H9 (cell line): ENCODE measurements at regions not wholly inside any gene's neighbourhood (a gene's known extent, or its start where the extent isn't known, plus 50 kb on each side); places are given as distances from the start of the nearest gene placed in this dataset.

ENCODE experiments used
- DNase-seq: peaks from one replicate; pipeline ENCODE4 v3.0.0-alpha.2; 2017
- H2AFZ ChIP-seq: one replicate; pipeline ENCODE4 v1.6.1; 2013; ENCODE audit warnings: mild to moderate bottlenecking, low read length, control low read depth, moderate library complexity
- H2AK5ac ChIP-seq: 2 replicates; pipeline ENCODE4 v1.6.1; 2013; ENCODE audit warnings: low read length, control low read depth, mixed read lengths; ENCODE audit not compliant: insufficient read length
- H2BK120ac ChIP-seq: one replicate; pipeline ENCODE4 v1.6.1; 2013; ENCODE audit warnings: low read depth, mild to moderate bottlenecking, low read length, control low read depth, inconsistent platforms; ENCODE audit not compliant: poor library complexity, severe bottlenecking
- H2BK12ac ChIP-seq: 2 replicates; pipeline ENCODE4 v1.6.1; 2013; ENCODE audit warnings: low read length, control low read depth, mixed read lengths, low read depth; ENCODE audit not compliant: insufficient read length
- H2BK15ac ChIP-seq: 2 replicates; pipeline ENCODE4 v1.6.1; 2013; ENCODE audit warnings: low read depth, low read length, control low read depth
- H2BK20ac ChIP-seq: one replicate; pipeline ENCODE4 v1.6.1; 2013; ENCODE audit warnings: low read depth, mild to moderate bottlenecking, low read length, control low read depth, inconsistent platforms; ENCODE audit not compliant: poor library complexity, severe bottlenecking
- H2BK5ac ChIP-seq: 2 replicates; pipeline ENCODE4 v1.6.1; 2013; ENCODE audit warnings: low read length, control low read depth, mixed read lengths; ENCODE audit not compliant: insufficient read length
- H3K14ac ChIP-seq: 2 replicates; pipeline ENCODE4 v1.6.1; 2013; ENCODE audit warnings: low read length, control low read depth; ENCODE audit not compliant: insufficient read depth
- H3K18ac ChIP-seq: 2 replicates; pipeline ENCODE4 v1.6.1; 2013; ENCODE audit warnings: low read depth, mild to moderate bottlenecking, mixed read lengths, low read length, control low read depth; ENCODE audit not compliant: insufficient read length
- H3K23ac ChIP-seq: 2 replicates; pipeline ENCODE4 v1.6.1; 2013; ENCODE audit warnings: low read length, control low read depth, mixed read lengths, low read depth; ENCODE audit not compliant: insufficient read length
- H3K23me2 ChIP-seq: 2 replicates; pipeline ENCODE4 v1.6.1; 2013; ENCODE audit warnings: low read depth, mild to moderate bottlenecking, mixed read lengths, low read length, control low read depth; ENCODE audit not compliant: insufficient read length, poor library complexity, severe bottlenecking
- H3K27ac ChIP-seq: 2 replicates; pipeline ENCODE4 v1.5.1; 2013; ENCODE audit warnings: low read length, control low read depth, mixed read lengths, low read depth; ENCODE audit not compliant: insufficient read length
- H3K27me3 ChIP-seq: 2 replicates; pipeline ENCODE4 v1.6.1; 2013; ENCODE audit warnings: low read length, control low read depth, inconsistent platforms; ENCODE audit not compliant: insufficient read depth
- H3K4ac ChIP-seq: 2 replicates; pipeline ENCODE4 v1.6.1; 2013; ENCODE audit warnings: low read depth, mild to moderate bottlenecking, control low read depth, inconsistent platforms, low read length, moderate library complexity
- H3K4me1 ChIP-seq: 2 replicates; pipeline ENCODE4 v1.6.1; 2013; ENCODE audit warnings: low read length, control low read depth, inconsistent platforms; ENCODE audit not compliant: insufficient read depth
- H3K4me2 ChIP-seq: 2 replicates; pipeline ENCODE4 v1.6.1; 2013; ENCODE audit warnings: low read length, control low read depth, mixed read lengths; ENCODE audit not compliant: insufficient read length, insufficient read depth
- H3K56ac ChIP-seq: 2 replicates; pipeline ENCODE4 v1.6.1; 2013; ENCODE audit warnings: low read depth, mild to moderate bottlenecking, mixed read lengths, low read length, control low read depth; ENCODE audit not compliant: insufficient read length
- H3K79me1 ChIP-seq: 2 replicates; pipeline ENCODE4 v1.6.1; 2013; ENCODE audit warnings: low read depth, mild to moderate bottlenecking, moderate library complexity, low read length, control low read depth, inconsistent platforms; ENCODE audit not compliant: insufficient read depth, poor library complexity, severe bottlenecking
- H3K79me2 ChIP-seq: 2 replicates; pipeline ENCODE4 v1.6.1; 2013; ENCODE audit warnings: low read length, control low read depth, inconsistent platforms; ENCODE audit not compliant: insufficient read depth
- H3K9ac ChIP-seq: 2 replicates; pipeline ENCODE4 v1.6.1; 2013; ENCODE audit warnings: low read length, control low read depth, mixed read lengths; ENCODE audit not compliant: insufficient read length; ENCODE audit errors: extremely low read depth
- H3K9me3 ChIP-seq: one replicate; pipeline ENCODE4 v1.6.1; 2013; ENCODE audit warnings: low read depth, low read length, inconsistent platforms; ENCODE audit not compliant: control insufficient read depth
- H3T11ph ChIP-seq: one replicate; pipeline ENCODE4 v1.6.1; 2013; ENCODE audit warnings: mild to moderate bottlenecking, low read length, control low read depth, inconsistent platforms
- H4K20me1 ChIP-seq: one replicate; pipeline ENCODE4 v1.6.1; 2013; ENCODE audit not compliant: control insufficient read depth, insufficient read length, insufficient read depth
- H4K5ac ChIP-seq: 2 replicates; pipeline ENCODE4 v1.6.1; 2013; ENCODE audit warnings: low read depth, mild to moderate bottlenecking, mixed read lengths, low read length, control low read depth; ENCODE audit not compliant: insufficient read length
- H4K8ac ChIP-seq: replicated peaks from 2 replicates; pipeline ENCODE4 v1.6.1; 2013; ENCODE audit warnings: low read length, control low read depth, mixed read lengths, low read depth; ENCODE audit not compliant: insufficient read length
- H4K91ac ChIP-seq: 2 replicates; pipeline ENCODE4 v1.6.1; 2013; ENCODE audit warnings: low read depth, mild to moderate bottlenecking, moderate library complexity, mixed read lengths, low read length, control low read depth; ENCODE audit not compliant: insufficient read length
- H3K27ac Mint-ChIP-seq, 3 experiments: 2 replicates in 2 of 3; 3 replicates in 1 of 3; pipeline ENCODE4 v1.8.0; 2020 to 2021; ENCODE audit warnings: mixed read lengths in 3 of 3, mild to moderate bottlenecking in 1 of 3, moderate library complexity in 1 of 3
- H3K27me3 Mint-ChIP-seq: 2 replicates; pipeline ENCODE4 v1.8.0; 2021; ENCODE audit warnings: low read depth, mild to moderate bottlenecking, moderate library complexity, mixed read lengths
- H3K36me3 Mint-ChIP-seq, 3 experiments: 2 replicates in 2 of 3; 3 replicates in 1 of 3; pipeline ENCODE4 v1.8.0; 2020 to 2021; ENCODE audit warnings: low read depth in 3 of 3, mixed read lengths in 3 of 3; ENCODE audit not compliant: insufficient read depth in 1 of 3
- H3K4me1 Mint-ChIP-seq, 2 experiments: 2 replicates each; pipeline ENCODE4 v1.8.0; 2020; ENCODE audit warnings: mixed read lengths in 2 of 2
- H3K4me3 Mint-ChIP-seq, 2 experiments: 2 replicates in 1 of 2; 3 replicates in 1 of 2; pipeline ENCODE4 v1.8.0; 2020 to 2021; ENCODE audit warnings: mild to moderate bottlenecking in 2 of 2, mixed read lengths in 2 of 2, moderate library complexity in 1 of 2
- H3K9me3 Mint-ChIP-seq, 2 experiments: 2 replicates in 1 of 2; 3 replicates in 1 of 2; pipeline ENCODE4 v1.8.0; 2020; ENCODE audit warnings: mild to moderate bottlenecking in 2 of 2, mixed read lengths in 2 of 2, moderate library complexity in 1 of 2
- CTCF ChIP-seq: fragments of 200-600 bp; sonication (generic); conservative IDR thresholded peaks from 3 replicates; pipeline ENCODE4 v1.8.0; 2021; ENCODE audit warnings: antibody characterized with exemption, mild to moderate bottlenecking
- WGBS: extraction: QIAGEN DNeasy Blood & Tissue Kit; methylation state at CpG from one replicate; pipeline ENCODE4 v1.1.7; 2013; ENCODE audit warnings: missing lambda C conversion rate, low lambda C conversion rate, mixed read lengths; ENCODE audit not compliant: insufficient read length; ENCODE audit errors: extremely low coverage; 5-methylcytosine and 5-hydroxymethylcytosine counted together

DNA sequence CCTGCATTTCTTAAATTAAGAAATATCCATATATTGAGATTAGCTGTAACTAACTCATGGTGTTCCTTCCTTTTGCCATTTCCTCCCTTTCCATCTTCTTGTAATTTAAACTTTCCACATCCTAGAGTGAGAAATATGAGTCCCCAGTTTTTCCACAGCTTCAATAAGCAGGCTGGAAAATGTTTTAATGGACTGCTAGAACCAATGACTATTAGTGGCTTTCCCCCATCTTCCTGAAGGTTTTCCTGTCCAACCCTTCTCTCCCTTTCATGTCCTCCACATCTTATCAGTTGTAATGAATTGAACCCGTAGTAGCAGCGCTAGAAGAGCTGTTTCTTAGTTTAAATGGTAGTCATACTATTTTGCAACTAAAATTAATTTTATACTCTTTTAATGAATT, 145.7 kb downstream of the AHR start:
- H2BK15ac ChIP-seq = no peak overlapping the region
- no peak overlapping the region for H3K23ac ChIP-seq
- peaks cover 21 to 24% of the 10 kb centered on the region in 2 experiments for H3K4me1 Mint-ChIP-seq
- no peak overlapping the region for H3K14ac ChIP-seq
- no peak overlapping the region for H2BK120ac ChIP-seq
- TF ChIP-seq CTCF = no peak
- no peaks in the 10 kb centered on the region for H3K4me1 ChIP-seq
- no peak overlapping the region for H3K27ac ChIP-seq
- no peak for DNase-seq
- no peak overlapping the region for H3K18ac ChIP-seq
- H3K79me2 ChIP-seq = no peaks in the 10 kb centered on the region
- H2AK5ac ChIP-seq = no peak overlapping the region
- H3K56ac ChIP-seq = no peak overlapping the region
- H4K91ac ChIP-seq = no peak overlapping the region
- H3K79me1 ChIP-seq = no peaks in the 10 kb centered on the region
- no peak overlapping the region; a peak in 1 of 5 replicates for H3K4me3 Mint-ChIP-seq
- peaks cover 28 to 49% (median 30%) of the 10 kb centered on the region in 3 experiments for H3K36me3 Mint-ChIP-seq
- no peaks in the 10 kb centered on the region for H3K27me3 Mint-ChIP-seq
- H2AFZ ChIP-seq = no peak overlapping the region
- H4K20me1 ChIP-seq = no peaks in the 10 kb centered on the region
- H3K27me3 ChIP-seq = no peaks in the 10 kb centered on the region
- no peak overlapping the region for H4K8ac ChIP-seq
- H3K9ac ChIP-seq = no peak overlapping the region
- H2BK12ac ChIP-seq = no peak overlapping the region
- no peak overlapping the region for H4K5ac ChIP-seq
- no peak overlapping the region for H3K4me2 ChIP-seq
- no peak overlapping the region for H3T11ph ChIP-seq
- H3K27ac Mint-ChIP-seq = no peak overlapping the region
- H3K9me3 Mint-ChIP-seq = peaks cover 48% of the 10 kb centered on the region in 2 experiments
- WGBS = no CpG with 5 or more reads among the region's 2 CpGs
- H2BK20ac ChIP-seq = no peak overlapping the region
- H2BK5ac ChIP-seq = no peak overlapping the region
- H3K4ac ChIP-seq = no peak overlapping the region
- no peaks in the 10 kb centered on the region for H3K23me2 ChIP-seq
- peaks cover 7% of the 10 kb centered on the region for H3K9me3 ChIP-seq
